ENCODE measurements at regions not wholly inside any gene's neighbourhood (a gene's known extent, or its start where the extent isn't known, plus 50 kb on each side); places are given as distances from the start of the nearest gene placed in this dataset.

- Histone ChIP-seq H3K27ac (ENCODE audit: low read depth, low read length) (no peak overlapping the region), H3K9me2 (ENCODE audit: insufficient read depth) (no peaks in the 10 kb centered on the region), H3K4me2 (ENCODE audit: low read length) (no peak overlapping the region), H3K79me2 (ENCODE audit: insufficient read depth, low read length) (no peaks in the 10 kb centered on the region), H3K4me3 (replicated peaks in 1 of 2; ENCODE audit: low read depth in 1 of 2, low read length in 2 of 2) (no peak overlapping the region), H2AFZ (ENCODE audit: low read depth, low read length, poor library complexity, severe bottlenecking) (no peak overlapping the region), H4K20me1 (ENCODE audit: insufficient read depth) (no peaks in the 10 kb centered on the region), H3K9me3 (ENCODE audit: control insufficient read depth in 1 of 2, insufficient read depth in 1 of 2, low read depth in 1 of 2, low read length in 2 of 2) (no peaks in the 10 kb centered on the region), H3K36me3 (ENCODE audit: control insufficient read depth in 1 of 2, insufficient read depth in 2 of 2, low read length in 2 of 2) (no peaks in the 10 kb centered on the region), H3K4me1 (ENCODE audit: control insufficient read depth in 1 of 2, insufficient read depth in 2 of 2, low read length in 2 of 2) (no peaks in the 10 kb centered on the region), H3K9ac (ENCODE audit: low read length) (no peak overlapping the region), H3K27me3 (ENCODE audit: insufficient read depth, low read length) (no peaks in the 10 kb centered on the region)
- CTCF ChIA-PET: no interaction called here
- RAD21 ChIA-PET (ENCODE audit: low non-redundant PET in 1 of 2, low total read pairs in 2 of 2, uncharacterized antibody in 2 of 2, unreplicated experiment in 2 of 2): no interaction called here
- DNase-seq (ENCODE audit: low read depth, low spot score) (no peak), ATAC-seq (no peak)
- POLR2A ChIA-PET: no interaction called here
- BruUV-seq (replicated peaks): no TSS peak
- intact Hi-C loops (cut with micrococcal nuclease): no loop called here
- TF ChIP-seq EGR1 (IDR thresholded peaks at IDR 0.05; ENCODE audit: low read depth): no peak
- TF ChIP-seq FOSL1 (IDR thresholded peaks at IDR 0.05; ENCODE audit: low read depth): no peak
- no peak for TF ChIP-seq ATF3 (IDR thresholded peaks at IDR 0.05)
- no peak for TF ChIP-seq SP1 (IDR thresholded peaks at IDR 0.05; ENCODE audit: low read depth)
- TF ChIP-seq ZNF274 (IDR thresholded peaks at IDR 0.05; ENCODE audit: low read depth, low read length): no peak
- TF ChIP-seq SIN3A (IDR thresholded peaks at IDR 0.05; ENCODE audit: low read depth): no peak
- no peak for TF ChIP-seq POLR2A (IDR thresholded peaks at IDR 0.05; ENCODE audit: borderline replicate concordance, extremely low read depth, insufficient read depth, insufficient read length)
- no peak for TF ChIP-seq REST (IDR thresholded peaks at IDR 0.05; ENCODE audit: low read depth)
- TF ChIP-seq JUND (IDR thresholded peaks at IDR 0.05): no peak
Observed at GRCh38 chr1:34315974-34316373, 139.3 kb downstream of the C1orf94 start.

Measured in HCT116 (cell line).